ENCODE measurements at regions not wholly inside any gene's neighbourhood (a gene's known extent, or its start where the extent isn't known, plus 50 kb on each side); places are given as distances from the start of the nearest gene placed in this dataset.

GRCh38 chrX:2592279-2592678 lies 91.5 kb upstream of the DHRSX start:
- TF ChIP-seq POLR2AphosphoS5 (IDR thresholded peaks at IDR 0.05) (no peak), POLR2A (IDR thresholded peaks at IDR 0.05; ENCODE audit: low read depth) (no peak), EP300 (IDR thresholded peaks at IDR 0.05) (no peak)
- TF ChIP-seq, protein P1, sequence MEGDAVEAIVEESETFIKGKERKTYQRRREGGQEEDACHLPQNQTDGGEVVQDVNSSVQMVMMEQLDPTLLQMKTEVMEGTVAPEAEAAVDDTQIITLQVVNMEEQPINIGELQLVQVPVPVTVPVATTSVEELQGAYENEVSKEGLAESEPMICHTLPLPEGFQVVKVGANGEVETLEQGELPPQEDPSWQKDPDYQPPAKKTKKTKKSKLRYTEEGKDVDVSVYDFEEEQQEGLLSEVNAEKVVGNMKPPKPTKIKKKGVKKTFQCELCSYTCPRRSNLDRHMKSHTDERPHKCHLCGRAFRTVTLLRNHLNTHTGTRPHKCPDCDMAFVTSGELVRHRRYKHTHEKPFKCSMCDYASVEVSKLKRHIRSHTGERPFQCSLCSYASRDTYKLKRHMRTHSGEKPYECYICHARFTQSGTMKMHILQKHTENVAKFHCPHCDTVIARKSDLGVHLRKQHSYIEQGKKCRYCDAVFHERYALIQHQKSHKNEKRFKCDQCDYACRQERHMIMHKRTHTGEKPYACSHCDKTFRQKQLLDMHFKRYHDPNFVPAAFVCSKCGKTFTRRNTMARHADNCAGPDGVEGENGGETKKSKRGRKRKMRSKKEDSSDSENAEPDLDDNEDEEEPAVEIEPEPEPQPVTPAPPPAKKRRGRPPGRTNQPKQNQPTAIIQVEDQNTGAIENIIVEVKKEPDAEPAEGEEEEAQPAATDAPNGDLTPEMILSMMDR (IDR thresholded peaks at IDR 0.05): no peak
- Histone ChIP-seq H3K4me1 (peaks cover 0 to 9% (median 4%) of the 10 kb centered on the region in 4 donors), H3K4me3 (no peak overlapping the region), H3K9me3 (no peaks in the 10 kb centered on the region), H3K36me3 (peaks cover 0 to 4% (median 2%) of the 10 kb centered on the region in 4 donors), H3K27me3 (no peaks in the 10 kb centered on the region), H3K27ac (replicated peaks in 1 of 4) (no peak overlapping the region)
- WGBS: 85% methylated on average over 3 of the region's 3 CpGs
- no peak for DNase-seq (ENCODE audit: extremely low spot score)
- intact Hi-C loops (cut with DNase I): loop anchor here (5.0 to 10.0 kb wide), 3 partner anchors 267 to 1140 kb away; partner anchors contain the start of gene ASMTL

GRCh38 chrX:2589186-2590020 lies 88.6 kb upstream of the DHRSX start:
- Histone ChIP-seq H3K27ac (replicated peaks in 1 of 4) (no peak overlapping the region), H3K4me3 (no peak overlapping the region), H3K9me3 (no peaks in the 10 kb centered on the region), H3K36me3 (no peaks in the 10 kb centered on the region), H3K4me1 (peaks cover 0 to 13% (median 6%) of the 10 kb centered on the region in 4 donors), H3K27me3 (peaks cover 0 to 15% (median 2%) of the 10 kb centered on the region in 4 donors)
- DNase-seq (ENCODE audit: extremely low spot score): no peak
- no peak for TF ChIP-seq EP300 (IDR thresholded peaks at IDR 0.05)
- TF ChIP-seq, protein P1 (IDR thresholded peaks at IDR 0.05): no peak
- TF ChIP-seq POLR2AphosphoS5 (IDR thresholded peaks at IDR 0.05): no peak
- TF ChIP-seq POLR2A (IDR thresholded peaks at IDR 0.05; ENCODE audit: low read depth): no peak
- 66% methylated on average over 9 of the region's 9 CpGs for WGBS
- intact Hi-C loops (cut with DNase I): loop anchor here (5.0 to 10.0 kb wide), 3 partner anchors 265 to 1137 kb away; partner anchors contain the start of gene ASMTL

- 86% methylated on average over 4 of the region's 4 CpGs for WGBS
- peaks cover 0 to 29% (median 11%) of the 10 kb centered on the region in 4 donors for H3K27me3 ChIP-seq
- no peaks in the 10 kb centered on the region for H3K9me3 ChIP-seq
- no peak overlapping the region for H3K4me3 ChIP-seq
- H3K36me3 ChIP-seq: no peaks in the 10 kb centered on the region
- DNase-seq (ENCODE audit: extremely low spot score): no peak
- H3K27ac ChIP-seq (replicated peaks in 1 of 4): no peak overlapping the region
- H3K4me1 ChIP-seq: peaks cover 5 to 20% (median 13%) of the 10 kb centered on the region in 4 donors
- TF ChIP-seq, protein P1 (IDR thresholded peaks at IDR 0.05): no peak
- no peak for TF ChIP-seq EP300 (IDR thresholded peaks at IDR 0.05)
- TF ChIP-seq POLR2AphosphoS5 (IDR thresholded peaks at IDR 0.05): no peak
- TF ChIP-seq POLR2A (IDR thresholded peaks at IDR 0.05; ENCODE audit: low read depth): no peak
- intact Hi-C loops (cut with DNase I): no loop called here
These were observed 87.3 kb upstream of the DHRSX start for GRCh38 chrX:2588049-2588448.

GRCh38 chrX:2587146-2587545 lies 86.4 kb upstream of the DHRSX start:
- Histone ChIP-seq H3K27me3 (peaks cover 0 to 38% (median 19%) of the 10 kb centered on the region in 4 donors), H3K4me1 (peaks cover 5 to 18% (median 15%) of the 10 kb centered on the region in 4 donors), H3K36me3 (no peaks in the 10 kb centered on the region), H3K4me3 (no peak overlapping the region), H3K27ac (replicated peaks in 1 of 4) (no peak overlapping the region), H3K9me3 (no peaks in the 10 kb centered on the region)
- DNase-seq (ENCODE audit: extremely low spot score): no peak
- WGBS: 62% methylated on average over 4 of the region's 4 CpGs
- TF ChIP-seq POLR2A (IDR thresholded peaks at IDR 0.05; ENCODE audit: low read depth) (no peak), EP300 (IDR thresholded peaks at IDR 0.05) (no peak), POLR2AphosphoS5 (IDR thresholded peaks at IDR 0.05) (no peak)
- TF ChIP-seq, protein P1 (IDR thresholded peaks at IDR 0.05): no peak
- intact Hi-C loops (cut with DNase I): no loop called here

All from esophagus muscularis mucosa (tissue), 4 donors.